BLaER1 treated with 17β-estradiol and CSF1 and Interleukin-3, amounts not matched to agents 10 nM and 100 nM (cell line): ENCODE measurements at regions not wholly inside any gene's neighbourhood (a gene's known extent, or its start where the extent isn't known, plus 50 kb on each side); places are given as distances from the start of the nearest gene placed in this dataset.

Experiments
- H3K27ac ChIP-seq, 11 experiments: shearing (Covaris generic); formaldehyde crosslinking; 2 replicates each; pipeline ENCODE4 v1.8.1; 2022
- H3K27me3 ChIP-seq, 11 experiments: shearing (Covaris generic); formaldehyde crosslinking; 2 replicates each; pipeline ENCODE4 v1.8.1; 2022
- H3K36me3 ChIP-seq, 11 experiments: shearing (Covaris generic); formaldehyde crosslinking; 2 replicates each; pipeline ENCODE4 v1.8.1; 2022
- H3K4me1 ChIP-seq, 10 experiments: shearing (Covaris generic); formaldehyde crosslinking; 2 replicates each; pipeline ENCODE4 v1.8.1; 2022
- H3K4me2 ChIP-seq, 11 experiments: shearing (Covaris generic); formaldehyde crosslinking; 2 replicates each; pipeline ENCODE4 v1.8.1; 2022
- H3K4me3 ChIP-seq, 10 experiments: shearing (Covaris generic); formaldehyde crosslinking; 2 replicates each; pipeline ENCODE4 v1.8.1; 2022
- H3K9ac ChIP-seq, 11 experiments: shearing (Covaris generic); formaldehyde crosslinking; 2 replicates each; pipeline ENCODE4 v1.8.1; 2022
- H3K9me3 ChIP-seq, 11 experiments: shearing (Covaris generic); formaldehyde crosslinking; replicated peaks in 1 of 11; 2 replicates each; pipeline ENCODE4 v1.8.1; 2022
- H4K20me1 ChIP-seq, 11 experiments: shearing (Covaris generic); formaldehyde crosslinking; 2 replicates each; pipeline ENCODE4 v1.8.1; 2022
- Cebpa-rat ChIP-seq, 11 experiments: shearing (Covaris generic); IDR thresholded peaks; 2 replicates each; pipeline ENCODE4 v1.8.1; 2022

DNA sequence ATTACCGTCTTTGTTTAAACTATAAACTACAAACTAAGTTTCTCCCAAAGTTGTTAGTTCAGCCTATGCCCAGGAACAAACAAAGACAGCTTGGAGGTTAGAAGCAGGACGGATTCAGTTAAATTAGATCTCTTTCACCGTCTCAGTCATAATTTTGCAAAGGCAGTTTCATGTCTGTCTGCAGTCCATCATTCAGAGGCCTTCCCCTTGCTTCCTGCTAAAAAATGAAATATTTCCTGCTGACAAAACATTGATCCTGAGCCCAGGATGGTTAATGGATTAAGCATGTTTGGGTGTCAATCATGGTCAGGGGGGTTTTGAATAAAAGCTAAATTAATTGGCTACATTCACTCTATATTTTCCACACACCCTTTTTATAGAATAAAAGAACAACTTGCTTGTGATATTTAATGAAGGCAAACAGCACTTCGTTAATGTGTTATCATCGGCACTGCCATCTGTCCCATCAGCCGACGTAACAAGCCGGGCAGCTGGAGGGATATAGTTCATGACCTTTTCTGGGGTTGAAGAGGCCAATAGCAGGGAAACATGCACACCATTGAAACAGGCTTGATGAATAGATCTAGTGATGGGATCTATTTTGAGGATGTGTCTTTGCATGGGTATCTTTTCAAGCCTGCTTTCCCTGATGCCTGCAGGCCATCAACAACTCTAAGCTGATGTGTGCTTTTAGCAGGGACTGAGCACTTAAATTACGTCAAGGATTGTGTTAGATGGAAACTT is 521.3 kb upstream of the TMEM132C start:
- no peak overlapping the region for H3K4me3 ChIP-seq
- H3K36me3 ChIP-seq, result no peaks in the 10 kb centered on the region
- H3K9me3 ChIP-seq, result no peaks in the 10 kb centered on the region
- H3K4me1 ChIP-seq, result no peaks in the 10 kb centered on the region
- H3K27me3 ChIP-seq, result no peaks in the 10 kb centered on the region
- H3K27ac ChIP-seq, result no peak overlapping the region
- H3K9ac ChIP-seq, result no peak overlapping the region
- no peak for TF ChIP-seq Cebpa-rat (IDR thresholded peaks at IDR 0.05)
- no peak overlapping the region for H3K4me2 ChIP-seq
- H4K20me1 ChIP-seq, result no peaks in the 10 kb centered on the region

DNA sequence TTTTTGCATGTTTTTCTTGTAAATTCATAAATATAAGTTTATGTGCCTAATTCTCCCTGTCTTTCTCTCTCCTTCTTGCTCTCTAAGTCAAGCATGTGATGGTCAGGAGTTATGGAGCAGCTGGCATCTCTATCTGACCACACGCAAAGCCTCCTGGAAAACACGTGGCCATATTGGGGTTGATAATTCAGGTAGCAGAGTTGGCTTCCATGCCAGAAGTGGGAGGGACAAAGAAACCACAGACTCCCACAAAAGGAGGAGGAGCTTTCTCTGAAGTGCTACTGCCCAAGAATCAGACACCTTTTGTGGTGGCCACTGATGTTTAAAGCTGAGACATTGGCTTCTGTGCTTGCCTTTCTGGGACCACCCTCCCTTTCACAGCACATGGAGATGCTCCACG is 517.6 kb upstream of the TMEM132C start:
- no peaks in the 10 kb centered on the region for H3K4me1 ChIP-seq
- no peak overlapping the region for H3K4me2 ChIP-seq
- no peaks in the 10 kb centered on the region for H3K9me3 ChIP-seq
- H4K20me1 ChIP-seq, result no peaks in the 10 kb centered on the region
- H3K27me3 ChIP-seq, result no peaks in the 10 kb centered on the region
- no peaks in the 10 kb centered on the region for H3K36me3 ChIP-seq
- no peak overlapping the region for H3K4me3 ChIP-seq
- TF ChIP-seq Cebpa-rat (IDR thresholded peaks at IDR 0.05), result no peak
- H3K9ac ChIP-seq, result no peak overlapping the region
- no peak overlapping the region for H3K27ac ChIP-seq

DNA sequence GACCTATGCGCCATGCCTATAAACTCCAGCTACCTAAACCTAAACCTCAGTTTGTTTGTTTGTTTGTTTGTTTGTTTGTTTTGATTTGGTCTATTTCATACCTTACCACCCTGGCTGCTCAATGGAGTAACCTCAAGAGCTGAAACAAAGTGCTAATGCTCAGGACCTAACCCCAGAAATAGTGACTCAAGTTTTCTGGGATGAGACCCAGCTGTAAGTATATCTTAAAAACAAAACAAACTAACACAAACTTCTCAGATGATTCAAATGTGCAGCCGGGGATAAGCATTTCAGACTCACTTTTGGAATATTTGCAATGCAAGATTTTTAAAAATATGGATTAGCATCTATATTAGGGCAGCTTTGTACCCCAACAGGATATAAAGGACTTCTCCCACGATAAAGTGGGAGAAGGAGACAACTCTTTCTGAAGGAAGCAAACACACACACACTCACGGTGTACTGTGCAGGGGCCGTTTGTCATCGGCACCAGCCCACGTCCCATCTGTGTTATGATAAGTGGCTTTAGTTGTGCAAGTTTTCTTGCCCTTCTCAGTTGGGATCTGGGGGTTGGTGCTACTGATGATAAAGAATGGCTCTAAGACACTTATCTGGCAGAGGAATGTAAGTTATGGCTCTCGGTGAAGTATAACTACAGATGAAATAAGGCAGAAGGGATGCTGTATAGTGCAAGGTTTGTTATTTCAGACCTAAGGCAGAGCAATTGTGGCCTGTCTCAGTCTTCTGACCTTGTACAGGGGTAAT is 516.7 kb upstream of the TMEM132C start:
- no peaks in the 10 kb centered on the region for H3K36me3 ChIP-seq
- H3K27me3 ChIP-seq, result no peaks in the 10 kb centered on the region
- no peak overlapping the region for H3K4me3 ChIP-seq
- H3K4me2 ChIP-seq, result no peak overlapping the region
- no peaks in the 10 kb centered on the region for H3K9me3 ChIP-seq
- H3K4me1 ChIP-seq, result no peaks in the 10 kb centered on the region
- no peak overlapping the region for H3K9ac ChIP-seq
- H4K20me1 ChIP-seq, result no peaks in the 10 kb centered on the region
- no peak overlapping the region for H3K27ac ChIP-seq
- TF ChIP-seq Cebpa-rat (IDR thresholded peaks at IDR 0.05), result no peak

DNA sequence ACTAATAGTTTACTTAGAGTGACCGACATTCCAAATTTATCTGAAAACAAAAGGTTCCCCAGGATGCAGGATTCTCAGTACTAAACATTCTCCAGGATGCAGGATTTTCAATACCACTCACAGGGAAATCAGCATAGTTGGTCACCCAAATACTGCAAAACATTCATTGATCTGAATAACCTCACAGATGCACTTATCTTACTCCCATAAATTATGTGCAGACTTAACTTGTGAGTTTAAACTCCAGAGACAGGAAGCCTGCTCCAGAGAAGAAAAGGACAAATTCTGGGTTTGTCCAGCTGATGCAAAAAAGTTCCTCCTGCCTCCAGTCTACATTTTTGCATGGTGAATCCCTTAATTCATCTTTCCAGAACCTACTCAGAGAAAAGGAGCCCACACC is 514.2 kb upstream of the TMEM132C start:
- Histone ChIP-seq H3K4me3 (no peak overlapping the region), H3K4me2 (no peak overlapping the region), H3K4me1 (no peaks in the 10 kb centered on the region), H3K9me3 (peaks cover 0 to 14% (median 7%) of the 10 kb centered on the region in 11 experiments; a peak in 10 of 22 replicates), H3K36me3 (no peaks in the 10 kb centered on the region), H3K27ac (no peak overlapping the region), H3K9ac (no peak overlapping the region), H3K27me3 (no peaks in the 10 kb centered on the region), H4K20me1 (no peaks in the 10 kb centered on the region)
- no peak for TF ChIP-seq Cebpa-rat (IDR thresholded peaks at IDR 0.05)

DNA sequence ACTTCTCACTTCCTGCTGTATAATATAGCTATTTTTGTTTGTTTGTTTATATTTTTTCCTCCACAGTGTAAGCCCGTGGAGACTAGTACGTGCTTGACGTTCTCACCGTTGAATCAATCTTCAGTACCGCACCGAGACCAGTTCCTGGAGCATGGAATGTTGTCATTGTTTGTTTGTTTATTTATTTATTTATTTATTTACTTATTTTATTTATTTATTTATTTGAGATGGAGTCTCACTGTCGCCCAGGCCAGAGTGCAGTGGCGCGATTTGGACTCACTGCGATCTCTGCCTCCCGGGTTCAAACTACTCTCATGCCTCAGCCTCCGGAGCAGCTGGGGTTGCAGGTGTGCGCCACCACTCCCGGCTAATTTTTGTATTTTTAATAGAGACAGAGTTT is 506.6 kb upstream of the TMEM132C start:
- no peak overlapping the region for H3K27ac ChIP-seq
- H3K9me3 ChIP-seq, result peaks cover 5 to 33% (median 24%) of the 10 kb centered on the region in 11 experiments; a peak in 18 of 22 replicates
- H3K27me3 ChIP-seq, result no peaks in the 10 kb centered on the region
- H3K36me3 ChIP-seq, result no peaks in the 10 kb centered on the region
- H3K4me3 ChIP-seq, result no peak overlapping the region
- peaks cover 0 to 12% (median 2%) of the 10 kb centered on the region in 10 experiments; a peak in 5 of 20 replicates for H3K4me1 ChIP-seq
- no peak for TF ChIP-seq Cebpa-rat (IDR thresholded peaks at IDR 0.05)
- H3K9ac ChIP-seq, result no peak overlapping the region
- H4K20me1 ChIP-seq, result no peaks in the 10 kb centered on the region
- H3K4me2 ChIP-seq, result no peak overlapping the region

DNA sequence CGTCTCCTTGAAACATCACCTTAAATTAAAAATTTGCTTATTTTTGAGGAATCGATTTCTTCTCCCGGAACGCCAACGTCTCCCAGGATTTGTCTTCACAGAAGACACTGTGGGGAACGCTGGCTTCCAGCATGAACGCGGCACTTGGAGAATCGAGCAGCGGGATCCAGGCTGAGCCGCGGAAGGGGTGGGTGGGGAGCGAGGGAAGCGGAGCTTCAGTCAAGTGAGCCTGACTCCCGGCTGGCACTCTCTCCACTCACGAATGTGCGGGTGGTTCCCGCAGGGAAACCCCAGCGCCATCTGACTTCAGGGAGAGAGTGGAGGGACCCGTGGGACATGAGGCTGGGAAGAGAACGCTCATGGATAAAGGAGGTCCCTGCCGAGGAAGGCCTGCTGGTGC is 506.0 kb upstream of the TMEM132C start:
- Histone ChIP-seq H3K36me3 (no peaks in the 10 kb centered on the region), H3K4me3 (no peak overlapping the region), H4K20me1 (no peaks in the 10 kb centered on the region), H3K9ac (no peak overlapping the region), H3K9me3 (peaks cover 5 to 27% (median 21%) of the 10 kb centered on the region in 11 experiments; a peak in 18 of 22 replicates), H3K4me1 (peaks cover 0 to 12% (median 2%) of the 10 kb centered on the region in 10 experiments; a peak in 5 of 20 replicates), H3K27me3 (no peaks in the 10 kb centered on the region), H3K27ac (no peak overlapping the region), H3K4me2 (no peak overlapping the region; a peak in 1 of 22 replicates)
- TF ChIP-seq Cebpa-rat (IDR thresholded peaks at IDR 0.05), result no peak

DNA sequence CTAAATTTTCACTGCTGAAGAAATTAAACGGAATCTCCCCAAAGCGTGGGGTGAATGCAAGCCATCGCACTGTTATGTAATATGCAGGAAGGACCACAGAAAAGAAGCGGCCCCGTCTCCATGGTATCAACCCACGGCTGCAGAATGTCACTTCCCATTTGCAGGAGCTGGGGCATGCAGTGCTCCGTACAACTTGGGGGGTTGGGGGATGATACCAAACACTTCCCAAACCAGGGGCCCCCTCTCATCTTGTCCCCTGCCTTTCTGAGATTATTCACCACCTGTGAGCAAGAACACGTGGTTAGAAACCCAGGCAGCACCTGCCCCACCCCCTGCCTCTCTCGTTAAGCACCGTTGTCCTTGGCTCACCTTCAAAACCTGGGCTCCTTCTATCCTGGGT is 505.1 kb upstream of the TMEM132C start:
- H3K9me3 ChIP-seq, result peaks cover 5 to 20% (median 16%) of the 10 kb centered on the region in 11 experiments; a peak in 18 of 22 replicates
- H3K4me2 ChIP-seq, result peak overlapping the region in 4 of 11 experiments; percentile 15 to 48 (median 36); a peak in 6 of 22 replicates
- H3K4me3 ChIP-seq, result no peak overlapping the region
- H4K20me1 ChIP-seq, result no peaks in the 10 kb centered on the region
- H3K27me3 ChIP-seq, result no peaks in the 10 kb centered on the region
- H3K36me3 ChIP-seq, result no peaks in the 10 kb centered on the region
- H3K9ac ChIP-seq, result no peak overlapping the region
- H3K27ac ChIP-seq, result no peak overlapping the region
- no peak for TF ChIP-seq Cebpa-rat (IDR thresholded peaks at IDR 0.05)
- peaks cover 0 to 12% (median 2%) of the 10 kb centered on the region in 10 experiments; a peak in 5 of 20 replicates for H3K4me1 ChIP-seq

DNA sequence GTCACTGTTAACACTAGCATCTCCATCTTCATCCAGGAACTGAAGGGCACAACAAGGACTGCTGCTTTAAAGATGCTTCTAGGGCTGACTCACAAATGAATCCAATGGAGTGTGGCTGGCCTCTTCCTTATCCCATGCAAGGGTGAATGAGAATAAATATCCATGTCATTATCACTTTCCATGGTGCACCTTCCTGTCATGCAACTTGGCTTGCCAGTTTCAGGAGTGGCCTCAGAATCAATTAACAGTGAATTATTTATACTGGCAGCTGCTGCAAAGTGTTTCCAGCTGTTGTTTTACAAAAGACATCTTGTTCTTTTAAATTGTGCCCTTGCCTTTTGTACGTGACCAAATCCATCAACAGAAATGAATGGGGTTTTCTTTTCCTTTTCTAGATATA is 499.3 kb upstream of the TMEM132C start:
- H3K9me3 ChIP-seq, result peaks cover 5 to 19% (median 16%) of the 10 kb centered on the region in 11 experiments; a peak in 18 of 22 replicates
- H3K4me3 ChIP-seq, result no peak overlapping the region
- H3K27ac ChIP-seq, result no peak overlapping the region
- H4K20me1 ChIP-seq, result no peaks in the 10 kb centered on the region
- H3K4me2 ChIP-seq, result no peak overlapping the region
- H3K4me1 ChIP-seq, result peaks cover 10 to 32% (median 28%) of the 10 kb centered on the region in 10 experiments; a peak in 18 of 20 replicates
- H3K9ac ChIP-seq, result no peak overlapping the region
- no peaks in the 10 kb centered on the region for H3K36me3 ChIP-seq
- no peaks in the 10 kb centered on the region for H3K27me3 ChIP-seq
- no peak for TF ChIP-seq Cebpa-rat (IDR thresholded peaks at IDR 0.05)

DNA sequence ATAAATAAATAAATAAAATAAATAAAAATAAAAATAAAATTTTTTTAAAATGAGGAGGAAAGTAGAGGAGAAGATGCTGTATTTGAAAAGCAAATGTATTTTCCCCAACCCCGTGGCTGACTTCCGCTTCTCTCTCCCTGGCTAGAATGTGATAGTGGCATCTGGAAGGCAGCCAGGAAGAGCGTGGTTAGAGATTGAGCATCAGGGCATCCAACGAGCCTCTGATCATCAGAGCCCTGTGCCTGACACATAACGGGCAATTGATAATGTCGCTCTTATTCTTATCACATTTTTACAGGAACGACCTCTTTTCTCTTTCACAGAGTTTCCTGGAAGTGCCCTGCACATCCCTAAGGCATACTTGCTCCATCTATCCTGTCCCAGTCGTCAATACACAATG is 496.9 kb upstream of the TMEM132C start:
- H3K27me3 ChIP-seq, result no peaks in the 10 kb centered on the region
- no peak overlapping the region for H3K27ac ChIP-seq
- H3K9ac ChIP-seq, result no peak overlapping the region
- peaks cover 10 to 39% (median 31%) of the 10 kb centered on the region in 10 experiments; a peak in 18 of 20 replicates for H3K4me1 ChIP-seq
- no peaks in the 10 kb centered on the region for H4K20me1 ChIP-seq
- no peak for TF ChIP-seq Cebpa-rat (IDR thresholded peaks at IDR 0.05)
- H3K4me2 ChIP-seq, result peak overlapping the region in 8 of 11 experiments; percentile 4 to 70 (median 56); a peak in 14 of 22 replicates
- no peaks in the 10 kb centered on the region for H3K9me3 ChIP-seq
- no peaks in the 10 kb centered on the region for H3K36me3 ChIP-seq
- no peak overlapping the region for H3K4me3 ChIP-seq
